A549 (cell line): ENCODE measurements at regions not wholly inside any gene's neighbourhood (a gene's known extent, or its start where the extent isn't known, plus 50 kb on each side); places are given as distances from the start of the nearest gene placed in this dataset.

Source experiments
- CTCF ChIP-seq: fragments of >200 bp; sonication (Bioruptor Twin); formaldehyde crosslinking; IDR thresholded peaks from 3 replicates; pipeline ENCODE4 v1.5.1; 2016
- EP300 ChIP-seq, 2 experiments: fragments of >200 bp; sonication (Bioruptor Twin); formaldehyde crosslinking; IDR thresholded peaks; 2 replicates in 1 of 2; 3 replicates in 1 of 2; pipeline ENCODE4 v1.6.1; 2016 to 2017
- JUNB ChIP-seq: fragments of >200 bp; sonication (Bioruptor Twin); formaldehyde crosslinking; IDR thresholded peaks from 2 replicates; pipeline ENCODE4 v1.6.1; 2016
- MYC ChIP-seq: IDR thresholded peaks from 2 replicates; pipeline ENCODE4 v1.6.1; 2012; ENCODE audit warnings: mild to moderate bottlenecking, inconsistent platforms, low read length, improper control_type of control experiment, borderline replicate concordance

- TF ChIP-seq CTCF (no peak), JUNB (no peak), MYC (no peak), EP300 (IDR thresholded peaks at IDR 0.05) (no peak)
Measured at GRCh38 chr12:90322006-90322405, 613.4 kb upstream of the ATP2B1 start.
